Colonic mucosa (tissue), 4 donors: ENCODE measurements at regions not wholly inside any gene's neighbourhood (a gene's known extent, or its start where the extent isn't known, plus 50 kb on each side); places are given as distances from the start of the nearest gene placed in this dataset.

Source experiments
- DNase-seq: peaks from one replicate; pipeline ENCODE4 v3.0.0-alpha.2; 2020
- H3K27ac ChIP-seq: fragments of 200-600 bp; one replicate; pipeline ENCODE4 v1.8.0; 2021
- H3K27me3 ChIP-seq: fragments of 200-600 bp; one replicate; pipeline ENCODE4 v1.8.0; 2021
- H3K36me3 ChIP-seq: fragments of 200-600 bp; one replicate; pipeline ENCODE4 v1.8.0; 2021
- H3K4me1 ChIP-seq: fragments of 200-600 bp; one replicate; pipeline ENCODE4 v1.8.0; 2021; ENCODE audit warnings: mild to moderate bottlenecking
- H3K4me3 ChIP-seq: fragments of 200-600 bp; one replicate; pipeline ENCODE4 v1.8.0; 2021
- H3K9ac ChIP-seq, 2 donors: one replicate each; pipeline ENCODE4 v1.7.0; 2013; ENCODE audit warnings: control low read depth in 2 of 2, low read depth in 2 of 2, low read length in 2 of 2
- H3K9me3 ChIP-seq: fragments of 200-600 bp; one replicate; pipeline ENCODE4 v1.8.0; 2021
- CTCF ChIP-seq: fragments of 200-600 bp; IDR thresholded peaks from one replicate; pipeline ENCODE4 v1.8.0; 2022; ENCODE audit warnings: antibody characterized with exemption, mild to moderate bottlenecking
- intact Hi-C: fragments of 100-400 bp; cut with DNase I; formaldehyde crosslinking; loops from one replicate; pipeline ENCODE4 v1.14.1; 2022
- donor health status: healthy.
- donor health status: DM: no; HTN: no; CAD: no.
- donor health status: DM: no; HTN: no; CAD: no.

DNA sequence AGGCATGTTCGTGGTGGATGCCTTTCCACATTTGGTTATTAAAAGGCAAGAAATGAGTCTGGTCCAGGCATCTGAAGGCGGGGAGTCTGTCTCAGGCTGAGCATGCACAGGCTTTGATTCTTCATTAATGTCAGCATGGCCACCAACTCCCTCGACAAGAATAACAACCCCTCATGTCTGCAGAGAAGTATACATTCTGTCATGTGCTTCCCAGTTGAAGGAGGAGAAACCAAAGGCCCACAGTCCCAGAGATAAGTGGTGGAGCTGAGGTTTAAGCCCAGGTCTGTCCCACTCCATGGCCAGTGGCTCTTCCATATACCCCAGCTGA lies 61.6 kb upstream of the LAPTM5 start:
- no peak overlapping the region for H3K9ac ChIP-seq
- no peak overlapping the region for H3K27ac ChIP-seq
- no peak overlapping the region for H3K4me3 ChIP-seq
- no peaks in the 10 kb centered on the region for H3K9me3 ChIP-seq
- TF ChIP-seq CTCF = no peak
- intact Hi-C loops = no loop called here
- H3K4me1 ChIP-seq = peaks cover 10% of the 10 kb centered on the region
- H3K36me3 ChIP-seq = no peaks in the 10 kb centered on the region
- DNase-seq = no peak
- no peaks in the 10 kb centered on the region for H3K27me3 ChIP-seq

DNA sequence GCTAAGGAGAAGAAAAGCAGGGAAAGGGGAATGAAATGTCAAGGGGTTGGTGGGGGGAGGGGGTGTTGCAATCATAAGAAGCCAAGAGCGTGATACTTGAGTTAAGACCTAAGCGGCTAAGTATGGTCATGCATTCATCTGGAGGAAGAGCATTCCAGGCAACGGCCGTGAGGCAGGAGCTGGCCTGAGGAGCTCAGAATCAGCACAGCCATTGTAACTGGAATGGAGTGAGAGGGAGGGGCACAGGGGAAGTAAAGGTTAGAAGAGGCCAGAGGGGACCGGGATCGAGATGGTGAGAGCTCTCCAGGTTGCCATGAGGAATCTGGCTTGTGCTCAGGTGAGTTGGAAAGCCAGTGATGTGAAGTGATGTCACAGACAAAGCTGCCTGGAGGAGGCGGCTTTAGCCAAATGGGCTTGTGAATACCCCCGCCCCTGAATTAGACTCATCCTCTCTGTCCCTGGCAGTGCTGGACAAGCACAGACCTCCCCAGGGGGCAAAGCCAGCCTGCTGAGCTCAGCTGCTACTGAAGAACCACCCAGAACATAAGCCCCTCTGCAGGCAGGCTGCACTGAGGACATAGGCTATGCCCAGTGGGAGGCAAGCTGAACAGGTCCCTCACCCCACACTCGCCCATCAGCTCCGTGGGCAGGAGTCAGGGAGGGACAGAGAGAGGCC lies 61.1 kb upstream of the LAPTM5 start:
- no peak for DNase-seq
- Histone ChIP-seq H3K27me3 (no peaks in the 10 kb centered on the region), H3K9me3 (no peaks in the 10 kb centered on the region), H3K9ac (no peak overlapping the region), H3K4me1 (peaks cover 8% of the 10 kb centered on the region), H3K27ac (peak overlapping the region; percentile 27), H3K4me3 (no peak overlapping the region), H3K36me3 (no peaks in the 10 kb centered on the region)
- intact Hi-C loops = no loop called here
- no peak for TF ChIP-seq CTCF

DNA sequence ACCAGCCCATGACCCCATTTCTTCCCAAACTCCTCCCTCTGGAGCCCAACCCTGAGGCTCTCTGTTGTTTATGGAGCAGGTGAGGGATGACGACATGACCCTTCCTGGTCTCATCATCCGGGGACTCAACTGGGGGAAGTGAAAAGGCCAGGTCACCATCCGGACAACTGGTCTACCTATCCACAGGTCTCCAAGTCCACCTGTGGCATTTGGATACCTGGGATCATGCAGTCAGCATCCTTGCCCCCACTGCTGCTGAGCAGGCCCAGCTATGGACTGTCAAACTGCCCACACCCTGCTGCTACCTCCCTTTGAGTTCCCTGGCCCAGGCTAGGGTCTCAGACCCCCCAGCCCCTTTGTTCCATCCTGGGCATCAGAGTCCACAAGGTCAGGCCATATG lies 60.0 kb upstream of the LAPTM5 start:
- Histone ChIP-seq H3K9me3 (no peaks in the 10 kb centered on the region), H3K27ac (no peak overlapping the region), H3K9ac (no peak overlapping the region), H3K36me3 (no peaks in the 10 kb centered on the region), H3K4me3 (no peak overlapping the region), H3K27me3 (no peaks in the 10 kb centered on the region), H3K4me1 (peaks cover 3% of the 10 kb centered on the region)
- TF ChIP-seq CTCF = no peak
- DNase-seq = no peak
- intact Hi-C loops = no loop called here

DNA sequence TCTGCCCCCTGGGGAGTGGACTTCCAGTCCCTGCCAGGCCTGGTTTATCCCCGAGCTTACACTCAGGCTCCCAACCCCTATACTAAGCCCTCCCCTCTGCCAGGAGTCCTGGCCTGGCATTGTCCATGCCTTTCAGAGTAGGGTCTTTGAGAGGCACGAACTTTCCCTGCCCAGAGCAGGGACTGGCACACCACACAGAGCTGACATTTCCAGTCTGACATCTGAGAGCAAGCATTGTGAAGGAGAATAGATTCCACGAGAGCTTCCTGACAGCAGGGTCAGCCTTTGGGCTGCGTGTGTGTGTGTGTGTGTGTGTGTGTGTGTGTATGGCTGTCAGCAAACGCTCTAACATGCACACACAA lies 59.5 kb upstream of the LAPTM5 start:
- H3K9ac ChIP-seq = no peak overlapping the region
- intact Hi-C loops = no loop called here
- no peak for DNase-seq
- no peaks in the 10 kb centered on the region for H3K27me3 ChIP-seq
- peak overlapping the region; percentile 19 for H3K27ac ChIP-seq
- no peak overlapping the region for H3K4me3 ChIP-seq
- no peaks in the 10 kb centered on the region for H3K9me3 ChIP-seq
- no peak for TF ChIP-seq CTCF
- H3K36me3 ChIP-seq = no peaks in the 10 kb centered on the region
- H3K4me1 ChIP-seq = peaks cover 3% of the 10 kb centered on the region

DNA sequence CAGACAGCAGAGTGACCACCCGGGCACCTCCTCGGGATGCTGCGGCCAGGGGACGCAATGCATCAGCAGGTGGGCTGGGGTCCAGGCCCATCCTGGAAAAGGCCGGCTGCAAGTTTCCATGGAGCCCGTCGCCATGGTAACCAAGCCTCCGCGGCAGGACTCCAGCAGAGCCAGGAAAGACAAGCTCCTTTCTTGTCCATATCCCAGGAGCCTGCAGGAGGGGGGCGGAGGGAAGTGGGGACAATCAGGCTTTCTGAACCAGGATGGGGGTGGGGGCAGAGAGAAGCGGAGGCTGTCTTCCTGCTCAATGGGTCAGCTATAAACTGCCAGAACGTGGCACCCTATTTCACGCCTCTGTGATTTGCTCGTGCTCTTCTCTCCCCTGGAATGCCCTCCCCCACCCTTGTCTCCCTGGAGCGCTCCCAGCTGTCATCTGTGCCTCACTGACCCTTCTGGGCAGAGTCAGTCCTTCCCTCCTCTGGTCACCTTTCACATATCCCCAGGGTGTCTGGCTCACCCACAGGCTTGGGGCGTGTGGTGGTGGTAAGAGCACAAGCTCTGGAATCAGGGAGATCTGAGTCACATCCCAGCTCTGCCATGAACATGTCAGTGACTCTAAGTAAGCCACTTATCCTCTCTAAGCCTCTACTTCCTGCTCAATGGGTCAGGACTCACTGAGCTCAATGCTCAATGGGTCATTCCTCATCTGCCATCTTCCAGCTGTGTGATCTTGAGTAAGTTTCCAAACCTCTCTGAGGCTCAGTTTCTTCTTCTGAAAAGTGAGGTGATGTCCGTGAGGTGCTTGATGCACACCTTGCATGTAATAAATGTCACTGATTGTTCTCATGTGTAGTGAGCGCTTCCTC lies 58.9 kb upstream of the LAPTM5 start:
- peak; percentile 31 for DNase-seq
- H3K4me1 ChIP-seq = no peaks in the 10 kb centered on the region
- H3K4me3 ChIP-seq = no peak overlapping the region
- no peaks in the 10 kb centered on the region for H3K27me3 ChIP-seq
- intact Hi-C loops = no loop called here
- H3K36me3 ChIP-seq = no peaks in the 10 kb centered on the region
- H3K9me3 ChIP-seq = no peaks in the 10 kb centered on the region
- no peak overlapping the region for H3K9ac ChIP-seq
- H3K27ac ChIP-seq = peak overlapping the region; percentile 19
- TF ChIP-seq CTCF = no peak
